ENCODE measurements at regions not wholly inside any gene's neighbourhood (a gene's known extent, or its start where the extent isn't known, plus 50 kb on each side); places are given as distances from the start of the nearest gene placed in this dataset.

- no peaks in the 10 kb centered on the region for H3K36me3 Mint-ChIP-seq (ENCODE audit: low read depth)
- no peaks in the 10 kb centered on the region for H3K9me3 Mint-ChIP-seq
- H3K27ac Mint-ChIP-seq = peak overlapping the region in 2 of 3 experiments; percentile 89 to 95
- peaks cover 78% of the 10 kb centered on the region for H3K4me1 Mint-ChIP-seq
- H3K27me3 Mint-ChIP-seq (ENCODE audit: low read depth) = peaks cover 4% of the 10 kb centered on the region
- TF ChIP-seq CTCF (IDR thresholded peaks at IDR 0.05; ENCODE audit: unreplicated experiment in 3 of 3) = no peak
- no peak overlapping the region for H3K4me3 Mint-ChIP-seq
These were observed 98.7 kb upstream of the ZNF438 start for GRCh38 chr10:31130406-31130805.

DNA sequence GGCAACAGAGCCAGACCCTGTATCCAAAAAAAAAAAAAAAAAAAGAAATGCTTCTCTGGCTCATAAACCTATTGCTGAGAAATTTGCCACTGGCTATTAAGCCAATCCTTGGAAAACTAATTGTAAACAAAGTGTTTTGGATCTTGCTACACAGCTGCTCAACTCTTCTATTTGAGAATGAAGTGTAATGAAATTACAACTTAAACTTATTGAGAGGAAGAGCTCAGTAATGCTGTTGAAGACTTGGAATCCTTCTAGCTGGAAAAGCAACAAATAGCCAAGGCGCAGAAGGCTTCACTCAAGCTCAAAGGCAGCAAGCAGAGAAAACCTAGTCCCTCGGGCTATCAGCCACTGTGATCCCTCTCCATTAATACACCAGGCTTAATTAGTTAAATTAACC lies 99.6 kb upstream of the ZNF438 start:
- H3K4me3 Mint-ChIP-seq = no peak overlapping the region
- H3K27me3 Mint-ChIP-seq (ENCODE audit: low read depth) = peaks cover 4% of the 10 kb centered on the region
- H3K9me3 Mint-ChIP-seq = no peaks in the 10 kb centered on the region
- peak overlapping the region in 2 of 3 experiments; percentile 67 to 95 for H3K27ac Mint-ChIP-seq
- H3K36me3 Mint-ChIP-seq (ENCODE audit: low read depth) = no peaks in the 10 kb centered on the region
- no peak for TF ChIP-seq CTCF (IDR thresholded peaks at IDR 0.05; ENCODE audit: unreplicated experiment in 3 of 3)
- H3K4me1 Mint-ChIP-seq = peaks cover 78% of the 10 kb centered on the region

DNA sequence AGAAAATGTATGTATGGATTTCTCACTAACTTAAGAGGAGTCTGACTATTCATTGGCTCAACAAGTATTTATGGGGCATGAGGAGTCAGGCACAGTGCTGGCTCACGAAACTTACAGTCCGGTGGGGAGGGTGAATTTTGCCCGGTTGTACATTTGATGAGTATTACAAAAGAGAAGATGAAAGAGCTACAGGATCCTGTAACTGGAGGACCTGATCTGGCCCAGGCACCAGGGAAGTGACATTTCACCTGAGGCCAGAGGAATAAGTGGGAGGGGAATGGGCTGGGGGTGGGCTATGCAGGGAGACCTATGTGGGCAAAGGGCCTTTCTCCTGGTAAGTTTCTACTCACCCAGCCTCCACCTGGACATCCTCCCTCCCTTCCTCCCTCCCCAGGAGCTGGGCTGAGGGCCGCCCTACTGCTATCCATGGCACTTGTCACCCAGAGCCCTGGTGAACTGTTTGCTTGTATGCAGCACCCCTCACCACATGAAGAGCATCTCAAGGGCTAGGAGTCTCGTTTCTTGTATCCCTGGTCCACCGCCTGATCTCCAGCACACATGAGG lies 101.1 kb upstream of the ZNF438 start:
- Mint-ChIP-seq H3K27ac (peak overlapping the region; percentile 90 to 98 (median 95)), H3K4me1 (peaks cover 79% of the 10 kb centered on the region), H3K9me3 (no peaks in the 10 kb centered on the region), H3K27me3 (ENCODE audit: low read depth) (no peaks in the 10 kb centered on the region), H3K36me3 (ENCODE audit: low read depth) (no peaks in the 10 kb centered on the region), H3K4me3 (peak overlapping the region; percentile 29 to 66 (median 56))
- no peak for TF ChIP-seq CTCF (IDR thresholded peaks at IDR 0.05; ENCODE audit: unreplicated experiment in 3 of 3)

GRCh38 chr10:31133251-31133791 lies 101.7 kb upstream of the ZNF438 start:
- TF ChIP-seq CTCF (IDR thresholded peaks at IDR 0.05; ENCODE audit: unreplicated experiment in 3 of 3) = no peak
- no peaks in the 10 kb centered on the region for H3K36me3 Mint-ChIP-seq (ENCODE audit: low read depth)
- H3K9me3 Mint-ChIP-seq = no peaks in the 10 kb centered on the region
- H3K27ac Mint-ChIP-seq = peak overlapping the region; percentile 90 to 98 (median 95)
- no peaks in the 10 kb centered on the region for H3K27me3 Mint-ChIP-seq (ENCODE audit: low read depth)
- peak overlapping the region; percentile 17 to 78 (median 48) for H3K4me3 Mint-ChIP-seq
- peaks cover 77% of the 10 kb centered on the region for H3K4me1 Mint-ChIP-seq

GRCh38 chr10:31133792-31134310 lies 102.2 kb upstream of the ZNF438 start:
- no peak for TF ChIP-seq CTCF (IDR thresholded peaks at IDR 0.05; ENCODE audit: unreplicated experiment in 3 of 3)
- H3K27ac Mint-ChIP-seq = peak overlapping the region; percentile 95 to 99 (median 98)
- no peaks in the 10 kb centered on the region for H3K36me3 Mint-ChIP-seq (ENCODE audit: low read depth)
- peak overlapping the region; percentile 65 to 78 (median 71) for H3K4me3 Mint-ChIP-seq
- no peaks in the 10 kb centered on the region for H3K9me3 Mint-ChIP-seq
- H3K4me1 Mint-ChIP-seq = peaks cover 71% of the 10 kb centered on the region
- H3K27me3 Mint-ChIP-seq (ENCODE audit: low read depth) = no peaks in the 10 kb centered on the region
